GM19395 (cell line): ENCODE measurements at regions not wholly inside any gene's neighbourhood (a gene's known extent, or its start where the extent isn't known, plus 50 kb on each side); places are given as distances from the start of the nearest gene placed in this dataset.
A peak's percentile ranks its signal among the peaks of the same experiment; 100 is the strongest.

Experiments
- ATAC-seq: cut with Tn5 transposase; IDR thresholded peaks from one replicate; pipeline ENCODE4 v1.9.1; 2021; ENCODE audit warnings: mild to moderate bottlenecking, moderate library complexity; ENCODE audit not compliant: unreplicated experiment

GRCh38 chr6:140940251-140940925 is 1192.3 kb upstream of the GJE1 start:
- ATAC-seq, result no peak

DNA sequence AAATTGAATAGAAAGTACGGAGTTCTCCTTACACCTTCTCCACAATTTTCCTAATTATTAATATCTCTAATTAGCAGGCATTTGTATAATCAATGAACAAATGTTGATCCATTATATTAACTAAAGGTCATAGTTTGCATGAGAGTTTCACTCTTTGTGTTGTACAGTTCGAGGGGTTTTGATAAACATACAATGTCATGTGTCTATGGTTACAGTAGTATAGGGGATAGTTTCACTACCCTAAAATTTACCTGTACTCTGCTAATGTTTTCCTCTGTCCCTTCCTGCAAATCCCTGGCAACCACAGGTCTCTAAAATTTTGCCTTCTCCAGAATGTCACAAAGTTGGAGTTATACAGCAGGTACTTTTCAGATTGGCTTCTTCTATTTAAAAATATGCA is 1199.8 kb upstream of the GJE1 start:
- ATAC-seq, result no peak

GRCh38 chr6:140931581-140931980 is 1201.1 kb upstream of the GJE1 start:
- ATAC-seq, result no peak

- no peak for ATAC-seq
Measured at GRCh38 chr6:140929121-140929520, 1203.6 kb upstream of the GJE1 start.

GRCh38 chr6:140923048-140923447 is 1209.7 kb upstream of the GJE1 start:
- ATAC-seq, result no peak

DNA sequence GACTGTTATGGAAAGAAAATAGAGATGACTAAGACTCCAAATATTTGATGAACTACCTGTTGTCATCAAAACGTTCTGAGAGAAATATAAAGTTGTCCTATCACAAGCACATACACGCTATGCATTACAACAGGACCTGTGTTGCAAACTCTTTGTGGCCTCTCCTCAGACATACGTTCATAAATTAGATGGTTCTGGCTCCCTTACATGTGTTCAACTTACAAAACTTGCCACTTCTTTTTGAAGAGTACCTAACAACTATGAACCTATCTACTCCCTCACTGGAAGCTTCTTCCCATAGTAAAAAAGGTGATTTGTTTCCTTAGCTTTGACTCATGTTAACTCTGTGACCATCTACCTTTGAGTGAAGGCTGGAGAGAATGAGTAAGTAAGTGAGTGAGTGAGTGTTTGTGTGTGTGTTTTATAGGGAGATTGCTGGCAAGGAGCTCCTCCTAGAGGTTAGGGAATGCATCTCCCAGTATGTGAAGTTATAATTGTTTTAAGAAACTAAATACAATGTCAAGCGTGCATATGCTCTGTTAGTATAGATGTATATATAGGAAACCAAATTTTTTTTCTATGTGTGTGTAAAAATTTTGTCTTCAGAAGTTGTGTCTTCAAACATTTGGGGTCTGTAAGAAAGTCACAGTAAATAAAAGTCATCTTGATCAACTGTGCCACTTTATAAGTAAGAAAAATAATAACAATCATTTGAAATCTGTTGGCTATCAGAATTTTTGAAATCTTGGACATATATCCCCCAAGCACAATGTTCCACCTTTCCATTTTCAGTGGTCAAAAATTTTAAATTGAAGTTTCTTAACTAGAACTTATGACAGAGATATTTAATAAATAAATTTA is 1211.1 kb upstream of the GJE1 start:
- ATAC-seq, result peak; percentile 71

- no peak for ATAC-seq
Measured at GRCh38 chr6:140917911-140918310, 1214.8 kb upstream of the GJE1 start.

- ATAC-seq, result no peak
Measured at GRCh38 chr6:140915551-140915950, 1217.2 kb upstream of the GJE1 start.

DNA sequence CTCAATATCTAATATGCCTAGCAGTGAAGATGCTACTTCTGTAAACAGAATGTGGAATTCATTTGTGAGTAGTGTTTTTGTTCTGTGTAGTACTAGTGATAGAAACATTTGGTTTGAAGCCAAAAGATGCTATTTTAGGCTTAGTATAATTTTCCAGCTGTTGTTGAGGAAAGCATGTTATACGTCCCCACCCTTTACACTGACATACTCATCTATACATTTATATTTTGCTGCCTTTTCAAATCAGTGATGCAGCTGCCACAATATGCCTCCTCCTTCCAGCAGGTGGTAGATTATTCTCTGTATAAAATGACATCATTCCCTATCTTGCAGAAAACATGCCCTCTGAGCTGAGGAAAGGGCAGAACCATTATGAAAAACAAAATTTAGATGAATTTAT is 1217.6 kb upstream of the GJE1 start:
- ATAC-seq, result no peak

GRCh38 chr6:140912686-140913085 is 1220.0 kb upstream of the GJE1 start:
- no peak for ATAC-seq

DNA sequence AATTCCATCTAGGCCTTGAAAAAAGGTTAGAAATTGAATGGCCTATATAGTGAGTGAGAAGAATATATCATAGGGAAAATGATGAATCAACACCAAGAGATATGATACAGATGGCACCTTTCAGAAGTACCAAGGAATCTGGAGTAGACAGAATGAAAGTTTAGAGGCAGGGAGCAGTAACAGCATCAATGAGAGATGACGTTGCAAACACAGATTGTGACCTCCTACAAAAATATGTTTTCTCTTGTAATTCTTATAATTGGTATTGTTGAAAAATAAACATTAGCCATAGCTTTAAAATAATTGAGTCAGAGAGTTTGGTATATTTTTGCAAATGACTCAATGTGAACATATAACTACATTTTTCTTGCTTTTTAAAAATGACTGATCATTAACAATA is 1223.1 kb upstream of the GJE1 start:
- ATAC-seq, result no peak

DNA sequence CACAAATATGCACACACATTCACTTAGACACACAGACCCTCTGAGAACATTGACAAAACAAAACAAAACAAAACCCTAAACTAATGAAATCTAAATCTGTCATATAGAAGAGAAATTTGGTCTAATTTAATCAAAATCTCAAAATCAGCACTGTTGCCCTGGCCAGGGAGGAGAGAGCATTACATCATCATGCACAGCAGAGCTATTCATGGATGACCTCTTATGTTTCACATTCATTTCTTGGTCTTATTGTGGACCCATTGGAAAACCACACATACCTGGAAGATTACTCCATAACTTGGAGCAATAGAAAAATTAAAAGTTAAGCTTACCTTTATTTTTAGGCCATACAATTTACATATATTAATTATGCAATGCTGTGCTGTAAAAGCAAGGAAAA is 1223.6 kb upstream of the GJE1 start:
- no peak for ATAC-seq

DNA sequence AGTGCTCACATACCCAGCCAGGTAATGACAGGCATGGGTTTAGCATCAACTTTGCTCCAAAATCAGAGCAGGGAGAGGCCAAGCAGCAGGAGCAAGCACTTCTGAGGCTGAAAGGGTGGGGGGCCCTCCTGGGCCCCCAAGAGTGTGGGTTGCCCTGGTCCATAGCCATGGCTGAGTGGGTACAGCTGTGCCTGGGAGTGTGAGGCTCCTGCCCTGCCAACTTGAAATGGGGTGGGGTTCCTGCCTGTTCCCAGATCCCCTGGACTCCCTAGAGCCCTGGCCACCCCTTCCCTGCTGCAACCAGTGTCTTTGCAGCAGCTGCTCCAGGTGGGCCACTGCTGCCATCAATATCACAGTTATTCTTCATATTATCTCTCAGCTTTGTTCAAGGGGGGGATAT is 1224.2 kb upstream of the GJE1 start:
- no peak for ATAC-seq

GRCh38 chr6:140907235-140907634 is 1225.5 kb upstream of the GJE1 start:
- no peak for ATAC-seq

- ATAC-seq, result no peak
Measured at GRCh38 chr6:140905724-140906123, 1227.0 kb upstream of the GJE1 start.

DNA sequence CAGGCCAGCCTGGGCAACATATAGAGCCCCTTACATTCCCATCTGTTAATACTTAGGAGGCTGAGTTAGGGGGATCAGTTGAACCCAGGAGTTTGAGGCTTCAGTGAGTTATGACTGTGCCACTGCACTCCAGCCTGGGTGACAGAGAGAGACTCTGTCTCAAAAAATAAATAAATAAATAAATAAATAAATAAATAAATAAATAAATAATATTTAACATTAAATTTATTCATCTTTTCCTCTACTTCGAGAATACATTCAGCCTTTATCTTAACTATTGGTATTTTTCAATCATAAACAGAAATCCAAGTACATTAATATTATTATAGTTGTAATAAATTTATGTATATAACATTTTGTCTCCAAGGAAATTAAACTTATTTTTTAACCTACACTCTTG is 1227.7 kb upstream of the GJE1 start:
- ATAC-seq, result no peak

DNA sequence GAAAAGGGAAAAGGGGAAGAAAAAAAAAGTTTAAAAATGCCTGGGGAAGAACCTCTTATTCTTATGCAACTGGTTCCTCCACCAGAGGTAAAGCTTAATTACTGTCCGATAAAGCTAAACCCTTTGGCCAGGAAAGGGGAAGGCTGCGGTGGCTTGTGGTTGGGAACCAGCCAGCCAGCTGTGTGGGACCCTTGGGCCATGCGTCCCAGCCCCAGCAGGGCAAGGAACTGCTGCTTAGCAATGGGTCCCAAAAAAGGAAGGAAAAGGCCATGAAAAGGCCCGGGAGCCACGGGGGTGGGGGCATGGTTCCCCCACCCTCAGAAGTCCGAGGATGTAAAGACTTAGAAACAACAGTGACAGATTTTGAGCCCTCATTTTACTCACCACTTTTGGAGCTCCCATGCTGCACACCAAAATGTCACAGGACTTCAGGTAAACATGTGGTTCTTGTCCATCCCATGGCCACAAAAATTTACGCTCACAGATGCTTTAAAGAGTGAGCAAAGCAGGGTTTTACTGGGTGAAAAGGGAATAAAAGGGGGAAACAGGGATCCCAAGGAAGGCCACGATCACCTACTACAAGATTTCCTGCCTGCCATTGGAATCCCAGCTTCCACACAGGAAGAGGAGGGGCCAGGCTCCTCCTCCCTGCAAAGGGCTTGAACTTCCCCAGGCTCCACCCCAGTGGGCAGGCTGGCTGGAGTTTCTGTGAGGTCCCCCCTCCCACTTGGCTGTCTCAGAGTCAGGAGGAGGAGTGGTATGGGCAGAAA is 1234.7 kb upstream of the GJE1 start:
- peak; percentile 49 for ATAC-seq

DNA sequence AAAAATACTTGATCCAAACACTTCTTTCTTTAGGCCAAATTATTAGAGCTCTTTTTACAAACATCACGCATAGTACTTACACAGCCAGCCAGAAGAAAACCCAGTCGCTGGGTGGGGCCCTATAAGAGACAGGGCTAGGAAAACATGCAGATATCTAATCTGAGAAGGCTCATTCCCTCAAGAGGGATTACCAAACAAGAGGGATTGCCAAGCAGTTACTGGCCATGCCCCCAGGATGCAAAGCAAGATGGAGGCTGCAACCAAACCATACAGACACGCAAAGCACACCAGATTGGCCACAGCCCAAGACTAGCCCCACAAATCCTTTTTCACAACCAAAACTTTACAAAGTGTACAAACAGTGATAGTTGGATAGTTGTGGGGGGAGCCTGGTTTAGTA is 1235.4 kb upstream of the GJE1 start:
- ATAC-seq, result peak; percentile 16

GRCh38 chr6:140893432-140893831 is 1239.3 kb upstream of the GJE1 start:
- ATAC-seq, result no peak

GRCh38 chr6:140879946-140880345 is 1252.8 kb upstream of the GJE1 start:
- ATAC-seq, result no peak

- no peak for ATAC-seq
Measured at GRCh38 chr6:140874066-140874465, 1258.7 kb upstream of the GJE1 start.

GRCh38 chr6:140872885-140873284 is 1259.8 kb upstream of the GJE1 start:
- no peak for ATAC-seq
